Activated naive CD4-positive, alpha-beta T cell (primary cell): ENCODE measurements at regions not wholly inside any gene's neighbourhood (a gene's known extent, or its start where the extent isn't known, plus 50 kb on each side); places are given as distances from the start of the nearest gene placed in this dataset.

Source experiments
- DNase-seq, 4 experiments: peaks; one replicate each; lab custom pipeline; 2025; lab: John Stamatoyannopoulos, UW

DNA sequence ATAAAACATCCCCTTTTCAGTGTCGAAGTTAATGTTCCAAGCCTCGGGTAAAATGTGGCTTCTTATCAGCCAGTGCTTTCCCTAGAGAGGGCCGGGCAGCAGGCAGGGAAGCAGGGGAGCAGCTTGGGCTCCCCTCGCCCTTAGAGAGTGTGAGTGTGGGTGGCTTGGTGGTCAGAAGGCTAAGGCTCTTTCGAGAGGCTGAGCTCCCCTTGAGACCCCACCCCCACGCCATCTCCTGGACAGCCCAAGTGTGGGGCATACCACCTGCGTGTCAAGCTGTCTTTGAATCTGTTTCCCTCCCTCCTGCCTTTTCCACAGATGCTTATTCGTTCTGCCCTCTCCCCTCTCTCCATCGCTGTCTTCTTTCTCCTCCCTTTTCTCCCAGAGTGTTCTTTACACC is 95.1 kb upstream of the FOXP4 start:
- DNase-seq, result no peak

DNA sequence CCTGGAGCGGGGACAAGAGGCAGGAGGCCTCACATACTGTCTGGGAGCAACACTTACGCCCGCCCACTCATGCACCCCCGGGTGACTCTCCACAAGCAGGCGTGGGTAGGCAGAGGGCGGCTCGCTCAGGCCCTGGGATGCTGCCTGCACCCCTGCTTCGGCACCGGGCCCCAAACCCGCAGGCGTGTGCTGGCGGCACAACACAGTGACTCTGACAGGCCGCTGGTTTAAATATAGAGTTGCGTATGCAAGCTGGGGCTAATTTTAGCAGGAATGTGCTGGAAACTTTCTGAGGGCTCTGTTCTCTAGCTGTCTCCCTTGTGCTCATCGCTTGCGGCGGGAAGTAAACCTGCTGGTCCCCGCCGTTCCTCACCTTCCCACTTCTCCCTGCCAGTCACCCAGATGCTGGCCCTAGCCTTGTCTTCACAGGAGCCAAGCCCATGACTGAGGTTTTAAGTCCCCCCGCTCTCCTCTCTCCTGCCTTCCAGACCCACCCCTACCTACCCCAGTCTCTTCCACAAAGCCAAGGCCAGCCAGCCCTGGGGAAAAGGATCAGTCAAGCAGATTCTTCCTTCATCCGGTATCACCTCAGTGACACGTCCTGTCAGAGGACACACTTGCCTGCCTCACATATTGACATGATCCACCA is 94.5 kb upstream of the FOXP4 start:
- DNase-seq, result no peak

DNA sequence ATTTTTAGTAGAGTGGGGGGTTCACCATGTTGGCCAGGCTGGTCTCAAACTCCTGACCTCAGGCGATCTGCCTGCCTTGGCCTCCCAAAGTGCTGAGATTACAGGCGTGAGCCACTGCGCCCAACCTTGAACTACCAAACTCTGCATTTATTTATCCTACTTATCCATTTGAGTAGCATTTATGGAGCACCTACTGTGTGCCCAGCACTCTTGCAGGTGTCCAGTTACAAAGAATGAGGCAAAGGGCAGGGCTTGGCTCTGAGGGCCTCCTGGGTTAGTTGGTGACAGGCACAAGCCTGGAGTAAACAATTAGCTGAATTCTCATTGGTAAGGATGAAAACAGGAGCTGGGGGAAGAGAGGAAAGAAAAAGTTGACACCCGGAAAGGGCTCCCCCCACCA is 93.4 kb upstream of the FOXP4 start:
- no peak for DNase-seq

DNA sequence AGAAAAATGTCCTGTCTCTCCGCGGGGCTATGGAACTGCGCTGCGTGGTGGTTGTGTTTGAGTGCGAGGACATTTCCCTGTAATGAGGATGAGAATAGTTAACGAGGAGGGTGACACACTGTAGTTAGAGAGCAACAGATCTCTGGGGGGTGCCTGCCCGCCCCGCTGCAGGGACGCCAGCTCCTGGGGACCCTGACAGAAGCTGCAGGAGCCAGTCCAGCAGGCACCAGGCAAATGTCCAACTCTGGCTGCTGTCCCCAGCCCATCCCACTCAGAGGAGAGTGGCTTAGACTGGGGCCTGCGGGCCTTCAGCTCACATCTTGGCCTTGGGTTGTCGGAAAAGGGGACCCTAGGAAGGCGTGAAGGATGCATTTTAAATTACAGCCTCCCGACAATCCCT is 92.9 kb upstream of the FOXP4 start:
- DNase-seq, result no peak

DNA sequence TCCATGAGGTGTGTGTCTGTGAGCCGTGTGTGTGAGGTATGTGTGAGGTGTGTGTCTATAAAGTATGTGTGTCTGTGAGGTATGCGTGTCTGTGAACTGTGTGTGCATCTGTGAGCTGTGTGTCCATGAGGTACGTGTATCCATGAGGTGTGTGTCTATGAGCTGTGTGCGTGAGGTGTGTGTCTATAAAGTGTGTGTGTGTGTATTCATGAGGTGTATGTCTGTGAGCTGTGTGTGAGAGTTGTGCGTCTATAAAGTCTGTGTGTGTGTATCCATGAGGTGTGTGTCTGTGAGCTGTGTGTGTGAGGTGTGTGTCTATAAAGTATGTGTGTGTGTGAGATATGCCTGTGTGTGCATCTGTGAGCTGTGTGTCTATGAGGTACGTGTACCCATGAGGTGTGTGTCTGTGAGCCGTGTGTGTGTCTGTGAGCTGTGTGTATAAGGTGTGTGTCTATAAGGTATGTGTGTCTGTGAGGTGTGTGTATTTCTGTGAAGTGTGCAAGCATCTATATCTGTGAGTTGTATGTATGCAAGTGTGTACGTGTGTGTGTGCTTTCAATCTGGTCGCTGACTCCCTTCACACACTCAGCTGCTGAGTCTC is 91.9 kb upstream of the FOXP4 start:
- DNase-seq, result no peak

DNA sequence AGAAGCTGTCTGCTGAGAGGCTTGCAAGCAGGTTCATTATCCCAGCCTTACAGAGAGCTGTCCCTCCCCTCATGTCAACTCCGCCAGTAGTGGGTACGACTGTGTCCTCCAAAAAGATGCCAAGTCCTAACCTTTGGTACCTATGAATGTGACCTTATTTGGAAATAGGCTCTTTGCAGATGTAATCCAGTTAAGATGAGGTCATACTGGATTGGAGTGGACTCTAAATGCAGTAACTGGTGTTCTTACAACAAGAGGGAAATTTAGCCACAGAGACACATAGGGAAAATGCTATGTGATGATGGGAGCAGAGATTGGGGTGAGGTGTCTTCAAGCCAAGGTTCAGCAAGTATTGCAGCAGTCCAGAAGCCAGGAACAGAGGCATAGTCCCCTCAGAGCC is 90.8 kb upstream of the FOXP4 start:
- no peak for DNase-seq

DNA sequence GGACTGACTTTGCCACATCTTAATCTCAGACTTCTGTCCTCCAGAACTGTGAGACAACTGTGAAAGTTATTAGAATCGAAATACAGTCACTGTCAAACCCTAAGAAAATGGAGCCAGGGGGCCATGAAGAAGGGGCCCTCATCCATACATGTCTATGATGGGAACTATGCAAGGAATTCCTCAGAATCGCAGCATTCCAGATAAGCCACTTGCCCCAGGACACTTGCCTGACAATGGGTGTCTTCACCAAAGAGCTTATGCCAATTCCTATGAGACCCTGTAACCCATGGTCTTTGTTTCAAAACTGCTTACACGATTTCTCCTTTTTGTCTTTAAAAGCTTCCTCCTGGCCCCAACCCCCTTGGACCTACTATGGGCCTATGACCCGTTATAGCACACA is 90.4 kb upstream of the FOXP4 start:
- no peak for DNase-seq

DNA sequence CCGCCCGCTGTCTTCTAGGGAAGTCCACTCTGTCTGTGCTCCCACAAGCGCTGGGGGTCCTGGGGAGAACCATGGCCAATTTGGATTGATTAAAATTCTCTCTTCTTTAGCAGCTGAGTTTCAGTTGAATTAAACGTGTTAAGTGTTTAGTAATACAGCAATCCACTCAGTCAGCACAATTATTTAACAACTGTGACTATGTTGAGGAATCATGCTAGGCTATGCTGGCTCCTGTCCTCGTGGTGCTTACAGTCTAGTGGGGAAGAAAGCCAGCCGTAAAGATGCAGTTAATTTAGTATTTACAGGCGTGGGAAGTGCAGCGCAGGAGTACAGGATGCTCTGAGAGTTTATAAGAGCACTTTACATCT is 88.9 kb upstream of the FOXP4 start:
- DNase-seq, result no peak

DNA sequence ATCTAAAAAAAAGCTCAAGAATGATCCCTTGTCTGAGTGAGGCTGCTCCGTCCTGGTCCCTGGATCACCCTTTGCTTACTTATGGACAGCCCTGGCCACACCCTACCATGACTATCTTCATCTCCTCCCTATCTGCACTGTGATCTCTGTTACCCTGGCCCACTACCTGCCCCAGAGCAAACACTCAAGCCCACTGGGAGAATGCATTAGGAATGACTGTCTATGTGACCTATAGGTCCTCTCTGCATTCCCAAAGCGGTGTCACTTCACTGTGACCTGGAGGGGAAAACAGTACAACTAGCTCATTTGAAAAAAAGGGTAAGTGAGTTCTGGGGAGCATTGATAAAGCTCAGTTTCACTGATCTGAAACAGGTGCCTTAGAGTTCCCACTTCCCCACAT is 86.4 kb upstream of the FOXP4 start:
- no peak for DNase-seq

DNA sequence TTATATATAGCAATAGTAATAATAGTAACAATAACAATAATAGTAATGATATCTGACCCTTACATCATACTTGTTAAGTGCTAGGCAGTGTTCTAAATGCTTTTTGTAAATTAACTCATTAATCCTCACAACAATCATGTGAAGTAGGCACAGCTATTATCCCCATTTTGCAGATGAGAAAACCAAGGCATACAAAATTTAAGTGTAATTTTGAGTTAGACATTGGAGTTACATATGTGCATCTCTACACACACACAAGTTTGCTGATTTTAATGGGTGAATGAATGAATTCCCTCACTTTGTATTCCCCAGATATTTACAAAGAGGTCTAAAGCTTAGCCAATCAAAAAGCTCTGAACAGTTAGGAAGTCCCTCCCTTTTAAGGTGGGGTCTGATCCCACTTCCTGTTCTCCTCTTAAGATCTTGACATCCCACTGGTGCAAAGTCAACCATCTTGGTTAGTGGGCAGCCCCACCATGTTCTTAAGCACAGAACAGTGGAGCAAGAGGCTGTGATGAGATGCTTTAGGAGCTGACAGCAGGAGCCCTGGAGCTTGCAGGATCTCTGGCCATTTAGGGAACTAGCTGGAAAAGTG is 85.3 kb upstream of the FOXP4 start:
- no peak for DNase-seq

DNA sequence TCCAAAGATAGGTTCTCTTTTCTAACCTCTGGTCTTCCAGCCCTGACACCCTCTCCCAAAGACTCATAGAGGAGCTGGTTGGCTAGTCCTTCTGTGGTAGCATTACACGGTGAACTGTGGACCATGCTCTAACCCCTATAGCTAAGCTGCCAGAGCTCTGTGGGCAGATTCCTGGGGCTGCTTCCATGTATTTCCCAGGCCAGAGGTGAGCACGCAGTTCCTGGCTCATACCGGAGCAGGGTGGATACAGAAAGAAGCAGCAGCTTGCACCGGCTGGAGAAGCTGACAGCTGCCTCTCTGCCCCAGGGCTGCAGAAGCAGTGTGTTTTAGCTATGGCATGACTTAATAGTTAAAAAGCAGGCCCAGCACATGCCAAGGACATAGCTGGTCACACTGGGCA is 84.1 kb upstream of the FOXP4 start:
- no peak for DNase-seq

DNA sequence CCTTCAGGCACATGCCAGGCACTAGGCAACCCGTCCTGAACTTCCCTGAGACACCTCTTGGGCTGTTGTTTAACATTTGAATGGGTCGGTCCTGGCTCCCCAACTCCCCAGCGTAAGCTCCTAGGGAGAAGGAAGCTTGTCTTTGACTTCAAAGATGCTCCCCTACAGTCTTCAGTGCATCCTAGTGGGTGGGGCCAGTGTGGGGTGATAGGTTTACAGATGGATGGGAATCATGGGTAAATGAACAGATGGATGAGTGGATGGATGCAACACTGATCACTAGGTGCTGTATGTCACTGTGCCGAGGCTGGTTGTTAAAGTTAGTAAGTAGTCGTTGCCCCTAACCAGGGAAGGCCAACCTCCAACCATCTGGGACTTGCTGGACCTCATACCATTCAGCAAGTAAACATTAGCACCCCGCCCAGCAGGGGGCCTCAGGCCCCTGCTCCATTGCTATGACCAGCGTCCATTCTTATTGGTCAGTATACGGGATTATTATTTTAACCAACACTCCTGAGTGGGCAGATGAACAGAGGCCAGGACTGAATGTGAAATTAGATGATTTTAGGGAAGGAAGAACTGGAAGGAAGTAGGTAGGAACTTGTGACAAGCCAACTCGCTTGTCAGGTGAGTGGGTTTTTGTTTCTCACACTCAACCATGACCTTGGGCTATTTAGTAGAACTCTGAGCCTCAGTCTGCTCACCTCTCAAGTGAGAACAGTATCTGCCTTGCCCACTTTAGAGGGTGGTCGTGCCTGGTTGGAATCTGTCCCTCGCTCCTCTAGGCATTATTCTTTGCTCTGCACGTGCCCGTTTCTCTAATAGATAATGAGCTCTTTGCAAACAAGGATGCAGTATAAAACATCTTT is 82.9 kb upstream of the FOXP4 start:
- no peak for DNase-seq

DNA sequence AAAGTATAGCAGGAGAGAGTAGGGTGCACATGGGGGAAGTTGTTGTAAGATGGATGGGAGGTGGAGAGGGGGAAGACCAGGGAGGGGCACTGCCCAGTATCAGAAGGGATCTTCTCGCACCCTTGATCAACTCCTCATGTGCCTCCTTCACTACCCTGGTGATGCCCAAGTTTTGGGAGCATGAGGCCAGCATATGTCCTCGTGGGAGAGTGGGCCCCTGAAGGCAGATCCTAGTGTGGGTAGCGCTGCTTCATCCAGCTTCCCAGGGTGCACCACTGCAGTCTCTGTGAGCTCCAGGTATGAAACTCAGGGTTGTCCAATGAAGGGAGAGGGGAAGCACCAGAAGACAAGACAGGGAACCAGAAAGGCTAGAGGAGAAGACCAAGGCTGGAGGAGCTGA is 82.2 kb upstream of the FOXP4 start:
- no peak for DNase-seq

DNA sequence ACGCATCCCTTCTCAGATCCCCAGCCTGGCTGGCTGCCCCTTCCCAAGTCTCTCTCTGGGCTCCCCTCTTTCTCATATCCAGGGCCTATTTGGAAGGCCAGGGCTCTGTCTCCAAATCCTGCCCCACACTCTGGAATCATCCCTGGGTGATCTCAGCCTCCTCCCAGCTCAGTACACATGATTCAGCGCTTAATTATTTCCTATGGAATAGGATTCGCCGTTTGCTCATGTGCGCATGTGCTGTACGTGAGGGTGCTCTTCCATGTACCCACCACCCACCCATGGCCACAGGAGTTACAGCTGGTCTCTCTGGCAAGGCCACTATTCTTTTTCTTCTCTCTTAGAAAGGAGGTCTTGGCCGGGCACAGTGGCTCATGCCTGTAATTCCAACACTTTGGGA is 81.7 kb upstream of the FOXP4 start:
- DNase-seq, result no peak

DNA sequence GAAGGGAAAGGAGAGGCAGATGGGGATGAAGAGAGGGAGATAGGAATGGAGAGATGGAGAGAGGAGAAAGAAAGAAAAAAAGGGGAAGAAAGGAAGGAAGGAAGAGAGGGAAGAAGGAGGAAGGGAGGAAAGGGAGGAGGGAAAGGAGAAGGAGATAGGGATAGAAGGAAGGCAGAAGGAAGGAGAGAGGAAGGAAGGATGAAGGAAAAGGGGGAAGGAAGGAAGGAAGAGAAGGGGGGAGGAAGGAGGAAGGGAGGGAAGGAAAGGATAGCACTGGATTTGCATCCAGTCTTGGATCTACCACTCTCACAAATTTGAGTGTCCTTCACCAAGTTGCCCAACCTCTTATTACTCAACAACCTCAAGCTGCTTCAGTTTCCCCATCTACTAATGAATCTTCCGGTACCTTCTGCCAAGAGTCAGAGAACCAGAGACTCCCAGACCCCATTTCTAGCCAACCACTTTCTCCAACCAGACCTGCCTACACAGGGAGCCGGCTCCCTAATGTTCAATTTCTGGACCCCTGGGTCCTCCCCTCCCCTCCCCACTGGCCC is 79.7 kb upstream of the FOXP4 start:
- DNase-seq, result no peak

DNA sequence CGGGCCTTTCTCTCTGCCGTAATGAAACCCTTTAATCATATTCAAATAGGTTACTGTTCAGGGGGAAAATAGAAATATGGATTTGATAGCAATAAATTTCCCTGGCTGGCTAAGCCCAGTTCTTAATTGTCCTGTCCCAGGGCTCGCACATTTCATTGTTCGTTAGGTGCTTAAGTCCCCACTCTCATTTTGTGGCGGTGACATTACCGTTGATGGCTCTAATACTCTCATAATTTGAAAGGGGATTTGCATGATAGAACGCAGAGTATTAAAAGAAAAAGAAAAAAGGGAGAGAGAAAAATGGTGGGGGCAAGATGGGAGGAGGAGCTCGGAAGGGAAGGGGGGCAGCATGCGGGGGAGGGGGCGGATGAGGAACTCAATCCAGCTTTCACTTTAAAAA is 79.1 kb upstream of the FOXP4 start:
- DNase-seq, result no peak

DNA sequence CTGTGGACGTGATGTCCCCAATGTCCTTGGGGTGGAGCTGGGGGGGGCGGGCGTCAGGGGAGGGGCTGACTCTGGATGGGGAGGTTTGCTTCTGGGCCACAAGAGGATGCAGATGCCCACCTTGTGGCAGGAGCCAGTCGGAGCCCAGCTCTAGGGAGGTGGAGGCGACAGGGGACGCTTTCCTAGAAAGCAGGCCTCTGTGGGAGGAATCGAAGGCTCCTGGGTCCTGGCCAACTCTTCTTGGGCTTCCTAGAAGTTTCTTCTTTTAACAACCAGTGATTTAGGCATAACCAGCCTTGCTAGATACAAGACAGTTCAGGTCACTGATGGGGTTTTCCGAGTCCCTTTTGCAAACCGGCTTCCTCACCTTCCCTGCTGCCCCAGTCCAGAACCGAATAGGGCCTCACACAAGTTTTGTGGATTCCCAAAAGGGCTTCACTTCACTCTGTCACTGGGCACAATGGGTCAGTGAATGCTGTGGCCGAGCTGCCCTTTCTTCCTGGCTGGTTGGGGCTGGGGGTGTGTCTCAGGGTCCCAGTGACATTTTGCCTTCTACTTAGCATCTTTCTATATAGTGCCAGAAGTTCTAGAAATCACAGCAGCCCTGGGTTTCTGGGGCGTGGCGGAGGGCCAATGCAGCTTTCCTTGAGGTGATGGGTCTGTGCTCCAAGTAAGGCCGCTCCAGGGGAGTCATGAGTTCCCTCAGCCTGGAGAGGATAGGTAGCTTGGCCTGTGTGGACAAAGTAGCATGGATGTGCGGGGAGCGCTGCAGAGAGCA is 78.4 kb upstream of the FOXP4 start:
- DNase-seq, result no peak

DNA sequence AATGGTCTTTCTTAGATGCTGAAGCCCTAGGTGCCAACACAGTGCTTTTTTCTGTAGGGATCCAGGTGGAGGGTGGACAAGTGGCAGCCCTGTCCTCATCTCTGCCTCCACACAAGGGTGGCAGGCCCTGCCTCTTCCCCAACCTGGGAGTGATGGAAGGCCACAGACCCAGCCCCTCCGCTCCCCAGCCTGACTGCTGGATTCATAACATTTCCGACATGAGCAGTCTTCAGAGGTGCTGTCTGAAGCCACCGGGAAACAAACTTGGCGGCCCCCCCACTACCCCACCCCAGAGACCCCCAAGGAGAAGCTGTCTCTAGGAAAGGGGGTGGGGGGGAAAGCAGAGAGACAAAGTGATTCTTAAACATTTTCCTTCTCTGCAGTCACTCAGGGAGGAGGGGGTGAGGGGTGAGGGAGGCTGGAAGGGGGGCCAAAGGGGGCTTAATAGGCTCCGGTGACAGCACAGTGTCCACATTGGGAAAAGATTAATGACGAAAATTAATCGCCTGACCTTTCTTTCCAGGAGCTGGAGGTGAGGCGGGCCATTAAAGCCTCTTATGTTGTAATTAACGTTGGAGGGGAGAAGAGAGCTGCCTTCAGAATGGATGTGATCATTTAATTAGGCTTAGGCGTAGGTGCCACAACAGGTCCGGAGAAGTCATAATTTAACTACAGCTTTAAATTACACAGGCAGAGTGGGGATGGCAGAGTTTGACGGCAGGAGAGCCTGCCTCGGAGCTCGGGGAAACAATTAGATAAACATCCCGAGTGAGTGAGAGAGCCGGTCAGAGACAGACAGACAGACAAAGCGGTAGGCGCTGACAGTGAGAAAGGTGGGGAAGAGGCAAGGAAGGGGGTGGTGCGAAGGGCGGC is 76.8 kb upstream of the FOXP4 start:
- no peak for DNase-seq

DNA sequence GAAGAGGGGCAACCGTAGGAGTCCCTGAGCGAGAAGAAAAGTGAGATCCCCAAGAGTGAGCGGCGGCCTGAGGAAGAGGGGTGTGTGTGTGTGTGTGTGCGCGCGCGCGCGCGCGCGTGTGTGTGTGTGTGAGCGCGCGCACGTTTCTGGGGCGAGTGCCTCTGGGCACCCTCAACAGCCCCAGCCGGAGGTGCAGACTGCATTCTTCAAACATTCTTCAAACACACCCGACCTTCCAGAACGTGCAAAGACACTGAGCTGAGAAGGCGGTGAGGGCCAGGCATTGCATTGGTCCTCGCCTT is 76.2 kb upstream of the FOXP4 start:
- no peak for DNase-seq

DNA sequence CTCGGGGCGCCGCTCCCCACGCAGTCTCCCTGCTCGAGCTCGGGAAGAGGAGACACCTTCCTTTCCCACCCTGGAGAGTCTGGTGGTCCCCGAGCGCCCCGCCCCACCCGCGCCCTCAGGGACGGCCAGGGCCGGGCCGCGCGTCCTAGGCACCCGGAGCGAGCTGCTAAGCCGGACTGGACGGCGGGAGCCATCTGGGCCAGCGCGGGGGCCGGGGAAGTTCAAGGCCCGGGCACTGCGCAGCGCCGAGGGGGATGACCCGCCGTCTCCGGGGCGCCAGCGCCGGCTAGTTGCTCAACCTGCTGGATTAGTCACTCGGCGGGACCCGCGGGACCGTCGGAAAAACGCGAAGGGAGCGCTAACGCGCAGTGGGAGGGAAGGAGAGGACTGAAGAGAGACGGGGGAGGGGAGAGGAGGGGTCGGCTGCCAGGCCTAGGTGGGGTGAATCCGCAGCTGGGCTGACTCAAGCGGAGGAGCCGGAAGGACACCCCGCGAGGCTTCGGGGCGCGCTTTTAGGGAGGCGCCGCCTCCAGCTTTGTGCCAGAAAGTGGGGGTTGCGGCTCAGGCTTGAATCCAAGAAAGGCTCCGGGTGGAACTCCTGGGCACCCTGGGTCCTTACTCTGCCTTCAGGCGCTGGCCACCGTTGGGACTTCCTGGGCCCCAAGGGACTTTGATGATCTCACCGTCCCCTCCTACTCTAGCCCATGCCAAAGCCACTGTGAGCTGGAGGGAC is 75.7 kb upstream of the FOXP4 start:
- no peak for DNase-seq
